Activated CD8-positive, alpha-beta T cell treated with anti-CD3 and anti-CD28 coated beads for 36 hours (primary cell): ENCODE measurements at regions not wholly inside any gene's neighbourhood (a gene's known extent, or its start where the extent isn't known, plus 50 kb on each side); places are given as distances from the start of the nearest gene placed in this dataset.

Experiments used
- ATAC-seq: fragments of 200-7000 bp; cut with Tn5 transposase; one replicate; pipeline ENCODE4 v1.10.0; 2021; ENCODE audit warnings: mild to moderate bottlenecking, moderate library complexity
- CTCF ChIA-PET: fragments of 350-600 bp; sonication (Branson Sonifier 250); formaldehyde crosslinking; loops from one replicate; lab custom pipeline; 2021; ENCODE audit warnings: antibody characterized with exemption; lab: Charles Lee
- POLR2A ChIA-PET: fragments of 350-600 bp; sonication (Branson Sonifier 250); formaldehyde crosslinking; loops from one replicate; lab custom pipeline; 2021; ENCODE audit warnings: antibody characterized with exemption; lab: Charles Lee
- DNase-seq: peaks from one replicate; pipeline ENCODE4 v3.0.0-alpha.2; 2020
- H3K27ac Mint-ChIP-seq: one replicate; pipeline ENCODE4 v1.8.0; 2021; ENCODE audit warnings: mild to moderate bottlenecking, mixed read lengths
- H3K27me3 Mint-ChIP-seq: one replicate; pipeline ENCODE4 v1.8.0; 2021; ENCODE audit warnings: mixed read lengths
- H3K36me3 Mint-ChIP-seq: one replicate; pipeline ENCODE4 v1.8.0; 2021; ENCODE audit warnings: low read depth, mixed read lengths
- H3K4me1 Mint-ChIP-seq: one replicate; pipeline ENCODE4 v1.8.0; 2021; ENCODE audit warnings: low read depth, mixed read lengths
- H3K4me3 Mint-ChIP-seq: one replicate; pipeline ENCODE4 v1.8.0; 2021; ENCODE audit warnings: mild to moderate bottlenecking, moderate library complexity, mixed read lengths
- H3K9me3 Mint-ChIP-seq: one replicate; pipeline ENCODE4 v1.8.0; 2021; ENCODE audit warnings: mixed read lengths
- CTCF ChIP-seq: fragments of 200-600 bp; IDR thresholded peaks from one replicate; pipeline ENCODE4 v1.8.0; 2022; ENCODE audit warnings: antibody characterized with exemption, mild to moderate bottlenecking
- intact Hi-C: fragments of 100-400 bp; cut with micrococcal nuclease; formaldehyde crosslinking; loops from one replicate; pipeline ENCODE4 v1.10.0; 2022

- H3K27me3 Mint-ChIP-seq = no peaks in the 10 kb centered on the region
- POLR2A ChIA-PET = no interaction called here
- intact Hi-C loops = no loop called here
- peaks cover 3% of the 10 kb centered on the region for H3K9me3 Mint-ChIP-seq
- H3K27ac Mint-ChIP-seq = no peak overlapping the region
- H3K4me3 Mint-ChIP-seq = no peak overlapping the region
- H3K4me1 Mint-ChIP-seq = no peaks in the 10 kb centered on the region
- CTCF ChIA-PET = no interaction called here
- TF ChIP-seq CTCF = no peak
- DNase-seq (no peak), ATAC-seq (no peak)
- H3K36me3 Mint-ChIP-seq = no peaks in the 10 kb centered on the region
Observed at GRCh38 chr4:27624749-27625148, 764.1 kb downstream of the STIM2 start.

- ChIA-PET POLR2A (no interaction called here), CTCF (no interaction called here)
- intact Hi-C loops = no loop called here
- no peaks in the 10 kb centered on the region for H3K27me3 Mint-ChIP-seq
- no peak for TF ChIP-seq CTCF
- no peaks in the 10 kb centered on the region for H3K36me3 Mint-ChIP-seq
- no peak overlapping the region for H3K4me3 Mint-ChIP-seq
- peaks cover 3% of the 10 kb centered on the region for H3K9me3 Mint-ChIP-seq
- H3K4me1 Mint-ChIP-seq = no peaks in the 10 kb centered on the region
- H3K27ac Mint-ChIP-seq = no peak overlapping the region
- no peak for ATAC-seq
- DNase-seq = no peak
Observed at GRCh38 chr4:27628609-27629008, 768.0 kb downstream of the STIM2 start.

GRCh38 chr4:27629532-27630225 lies 769.0 kb downstream of the STIM2 start:
- Mint-ChIP-seq H3K9me3 (peaks cover 3% of the 10 kb centered on the region), H3K27me3 (no peaks in the 10 kb centered on the region), H3K27ac (no peak overlapping the region), H3K4me1 (no peaks in the 10 kb centered on the region), H3K4me3 (no peak overlapping the region), H3K36me3 (no peaks in the 10 kb centered on the region)
- no peak for DNase-seq
- ChIA-PET CTCF (no interaction called here), POLR2A (no interaction called here)
- no peak for ATAC-seq
- intact Hi-C loops = no loop called here
- no peak for TF ChIP-seq CTCF

GRCh38 chr4:27635936-27636913 lies 775.6 kb downstream of the STIM2 start:
- Mint-ChIP-seq H3K27me3 (no peaks in the 10 kb centered on the region), H3K4me3 (no peak overlapping the region), H3K27ac (no peak overlapping the region), H3K4me1 (no peaks in the 10 kb centered on the region), H3K9me3 (peaks cover 4% of the 10 kb centered on the region), H3K36me3 (no peaks in the 10 kb centered on the region)
- TF ChIP-seq CTCF = no peak
- intact Hi-C loops = no loop called here
- CTCF ChIA-PET = no interaction called here
- ATAC-seq = no peak
- POLR2A ChIA-PET = no interaction called here
- no peak for DNase-seq
